HG03025 (cell line): ENCODE measurements at regions not wholly inside any gene's neighbourhood (a gene's known extent, or its start where the extent isn't known, plus 50 kb on each side); places are given as distances from the start of the nearest gene placed in this dataset.
"Not testable (repeated sequence)": the region's sequence is repeated elsewhere in the genome, so short reads cannot be mapped to it uniquely, and the experiment has no call there.

ENCODE experiments used
- ATAC-seq: cut with Tn5 transposase; IDR thresholded peaks from one replicate; pipeline ENCODE4 v1.9.1; 2021; ENCODE audit warnings: mild to moderate bottlenecking, moderate library complexity; ENCODE audit not compliant: unreplicated experiment, low FRiP score

DNA sequence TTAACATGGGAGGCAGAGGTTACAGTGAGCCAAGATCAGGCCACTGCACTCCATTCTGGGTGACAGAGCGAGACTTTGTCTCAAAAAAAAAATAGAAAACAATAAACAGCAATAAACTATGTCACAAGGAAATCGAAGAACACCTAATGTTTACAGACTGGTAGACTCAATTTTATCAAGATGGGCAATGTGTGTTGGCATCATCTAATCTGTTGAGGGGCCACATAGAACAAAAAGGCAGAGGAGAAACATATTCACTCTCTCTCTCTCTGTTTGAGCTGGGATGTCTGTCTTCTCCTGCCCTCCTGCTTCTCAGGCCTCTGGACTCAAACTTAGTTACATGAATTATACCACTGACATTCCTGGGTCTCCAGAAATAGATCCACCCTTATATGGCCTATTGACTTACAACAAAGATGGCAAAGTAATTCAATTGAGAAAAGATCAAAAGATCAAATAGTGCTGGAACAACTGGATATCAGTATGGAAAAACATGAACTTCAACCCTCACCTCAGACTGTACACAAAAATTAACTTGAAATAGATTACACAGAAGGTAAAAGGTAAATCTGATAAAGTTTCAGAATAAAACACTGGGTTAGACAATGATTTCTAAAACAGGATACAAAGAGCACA lies 703.8 kb upstream of the CRIM1 start:
- no peak for ATAC-seq

DNA sequence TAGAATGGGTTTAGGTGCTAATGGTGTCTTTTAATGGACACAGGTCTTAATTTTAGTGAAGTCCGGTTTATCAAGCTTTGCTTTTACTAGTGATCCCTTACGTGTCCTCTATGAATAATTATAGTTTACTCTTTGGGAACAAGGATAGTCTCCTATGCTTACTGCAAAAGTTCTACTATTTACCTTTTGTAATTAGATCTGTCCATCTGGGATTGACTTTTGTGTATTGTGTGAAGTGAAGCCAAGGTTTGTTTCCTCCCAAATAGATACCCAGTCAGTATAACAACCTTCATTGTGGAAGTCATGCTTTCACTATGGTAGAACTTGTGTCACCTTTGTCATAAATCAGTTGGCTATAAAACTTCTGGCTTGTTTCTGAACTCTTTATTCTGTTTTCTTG lies 740.9 kb upstream of the CRIM1 start:
- no peak for ATAC-seq

DNA sequence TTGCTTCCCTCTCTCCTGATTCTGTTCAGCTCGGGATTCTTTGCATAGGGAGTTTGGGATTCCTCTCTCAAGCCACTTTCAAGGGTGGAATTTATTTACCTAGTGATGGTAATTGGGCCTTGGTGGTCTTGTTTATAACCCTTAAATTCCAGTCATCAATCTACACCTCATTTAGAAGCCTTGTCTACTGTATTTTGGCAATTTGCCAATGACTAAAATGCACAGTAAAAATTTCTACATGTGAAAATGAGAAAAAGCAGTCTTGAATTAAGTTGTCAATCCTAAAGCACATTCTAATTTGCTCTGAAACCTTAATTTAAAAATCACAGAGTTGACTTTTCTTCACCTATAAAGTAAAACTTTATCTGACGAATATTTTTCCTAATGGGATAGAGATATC lies 749.2 kb upstream of the CRIM1 start:
- no peak for ATAC-seq

DNA sequence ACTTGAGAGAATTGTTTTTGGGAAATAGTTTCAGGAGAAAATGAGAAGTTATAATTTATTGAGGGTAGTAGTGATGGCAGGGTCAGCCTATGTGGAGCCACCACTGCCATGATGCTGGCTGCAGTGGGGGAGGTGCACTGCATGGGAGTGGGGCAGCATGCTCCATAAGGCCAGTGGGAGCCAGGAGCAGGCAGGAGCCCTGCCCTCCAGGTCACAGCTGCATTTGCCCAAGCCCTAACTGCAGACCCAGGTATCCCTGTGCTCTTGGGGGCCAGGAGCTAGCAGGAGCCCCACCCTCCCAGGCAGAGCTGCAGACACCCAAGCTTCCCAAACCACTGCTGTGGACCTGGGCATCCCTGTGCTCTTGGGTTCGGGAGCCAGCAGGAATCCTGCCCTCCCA lies 757.3 kb upstream of the CRIM1 start:
- no peak for ATAC-seq

DNA sequence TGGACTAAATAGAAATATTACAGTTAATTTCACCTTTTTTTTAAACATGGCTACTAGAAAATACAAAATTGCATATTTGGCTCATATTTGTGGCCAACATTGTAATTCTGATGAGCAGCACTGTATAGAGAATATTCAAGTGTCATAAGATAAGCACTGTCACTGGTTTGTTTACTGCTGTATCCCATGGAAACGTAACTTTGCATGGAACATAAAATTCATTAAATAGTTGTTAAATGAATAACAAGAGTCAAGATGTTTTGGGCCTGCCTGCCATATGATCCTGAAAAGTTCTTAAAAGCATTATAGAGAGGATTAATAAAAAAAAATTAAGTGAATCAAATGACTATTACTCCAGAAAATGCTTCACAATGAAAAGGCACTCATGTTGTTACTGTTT lies 763.7 kb upstream of the CRIM1 start:
- ATAC-seq = no peak

DNA sequence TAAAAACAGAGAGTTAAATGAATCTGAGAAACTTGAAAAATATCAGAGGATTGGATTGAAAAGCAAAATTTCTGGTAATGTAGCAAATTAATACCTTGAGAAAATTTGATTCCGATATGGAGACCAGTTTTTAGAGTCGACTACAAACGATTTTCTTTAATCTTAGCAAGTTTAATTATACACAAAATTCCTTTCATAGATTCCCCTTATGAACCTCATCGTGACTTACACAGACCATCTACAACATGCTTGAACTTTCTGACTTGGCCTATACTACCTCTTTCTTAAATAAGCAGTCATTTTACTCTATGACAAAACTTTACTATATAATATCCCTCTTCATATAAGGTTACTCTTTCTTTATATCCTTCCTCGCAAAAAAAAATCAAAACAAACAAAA lies 769.6 kb upstream of the CRIM1 start:
- ATAC-seq = no peak

DNA sequence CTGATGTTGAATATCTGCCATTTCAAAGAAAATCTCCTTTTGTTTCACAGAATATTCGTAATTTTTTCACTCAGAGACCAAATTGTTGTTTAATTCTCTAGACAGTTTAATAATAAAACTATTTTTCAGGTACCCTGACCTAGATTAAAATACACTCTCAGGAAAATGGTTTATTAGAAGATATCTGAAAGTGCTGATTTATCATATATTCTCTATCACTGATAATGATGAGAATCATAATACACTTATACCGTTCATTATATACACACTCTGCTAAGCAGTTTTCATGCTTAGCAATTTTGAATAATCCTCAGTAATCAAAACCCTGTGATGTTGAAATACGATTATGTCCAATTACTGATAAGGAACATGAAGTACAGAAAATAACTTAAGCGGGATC lies 772.9 kb upstream of the CRIM1 start:
- ATAC-seq = no peak

DNA sequence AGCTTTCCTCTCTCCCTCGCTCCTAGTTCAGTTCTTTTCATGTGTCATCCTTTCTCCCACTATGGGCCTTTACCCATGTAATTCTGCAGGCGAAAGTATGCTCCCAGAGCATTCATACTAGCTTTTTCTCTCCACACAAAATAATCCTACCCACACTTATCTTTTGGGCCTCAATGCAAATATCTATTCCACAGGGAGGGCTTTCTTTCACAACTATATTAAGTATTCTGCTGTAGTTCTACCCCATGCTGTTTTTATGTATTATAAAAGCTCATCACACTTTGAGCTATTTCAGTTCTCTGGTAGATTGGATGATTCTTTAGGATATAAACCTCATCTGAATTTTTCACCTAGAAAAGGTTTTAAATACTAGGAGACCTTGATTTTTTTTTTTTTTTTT lies 774.6 kb upstream of the CRIM1 start:
- no peak for ATAC-seq

DNA sequence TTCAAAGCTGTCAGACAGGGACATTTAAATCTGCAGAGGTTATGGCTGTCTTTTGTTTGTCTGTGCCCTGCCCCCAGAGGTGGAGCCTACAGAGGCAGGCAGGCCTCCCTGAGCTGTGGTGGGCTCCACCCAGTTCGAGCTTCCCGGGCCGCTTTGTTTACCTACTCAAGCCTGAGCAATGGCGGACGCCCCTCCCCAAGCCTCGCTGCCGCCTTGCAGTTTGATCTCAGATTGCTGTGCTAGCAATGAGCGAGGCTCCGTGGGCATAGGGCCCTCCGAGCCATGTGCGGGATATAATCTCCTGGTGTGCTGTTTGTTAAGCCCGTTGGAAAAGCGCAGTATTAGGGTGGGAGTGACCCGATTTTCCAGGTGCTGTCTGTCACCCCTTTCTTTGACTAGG lies 787.0 kb upstream of the CRIM1 start:
- not testable (repeated sequence) for ATAC-seq

DNA sequence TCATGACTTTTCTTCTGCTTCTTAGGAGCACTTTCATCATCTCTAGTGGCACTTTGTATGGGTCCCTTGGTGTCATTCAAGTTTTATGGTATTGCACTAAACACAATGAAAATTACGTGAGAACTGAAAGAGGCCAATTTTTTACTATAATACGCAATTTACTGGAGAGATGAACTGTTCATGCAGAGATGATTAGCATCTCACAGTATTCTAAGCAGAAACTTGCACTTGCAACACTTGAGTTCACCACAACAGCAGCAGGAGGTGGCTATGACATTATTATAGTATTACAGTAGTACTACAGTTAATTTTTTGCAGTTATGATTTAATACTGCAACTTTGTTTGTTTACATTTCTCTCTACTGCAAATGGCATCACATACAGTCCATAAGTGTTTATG lies 793.1 kb upstream of the CRIM1 start:
- no peak for ATAC-seq

DNA sequence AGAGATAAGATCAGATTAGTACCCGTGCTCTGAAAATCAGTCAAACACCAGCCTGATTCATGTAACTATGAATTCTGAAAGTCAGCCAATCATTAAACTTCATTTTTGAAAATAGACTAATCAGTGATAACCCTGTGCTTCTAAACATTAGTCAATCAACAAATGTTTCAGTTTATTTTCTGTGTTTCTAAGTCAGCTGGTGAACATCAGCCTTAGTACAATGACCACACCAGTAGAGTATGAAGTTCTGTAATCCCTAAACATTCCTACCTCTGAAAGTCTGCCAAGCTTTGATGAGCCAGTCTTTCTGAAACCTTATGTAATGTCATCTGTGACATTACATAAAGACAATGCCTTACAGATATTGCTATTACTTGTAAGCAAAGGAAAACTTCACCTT lies 807.4 kb upstream of the CRIM1 start:
- ATAC-seq = no peak

DNA sequence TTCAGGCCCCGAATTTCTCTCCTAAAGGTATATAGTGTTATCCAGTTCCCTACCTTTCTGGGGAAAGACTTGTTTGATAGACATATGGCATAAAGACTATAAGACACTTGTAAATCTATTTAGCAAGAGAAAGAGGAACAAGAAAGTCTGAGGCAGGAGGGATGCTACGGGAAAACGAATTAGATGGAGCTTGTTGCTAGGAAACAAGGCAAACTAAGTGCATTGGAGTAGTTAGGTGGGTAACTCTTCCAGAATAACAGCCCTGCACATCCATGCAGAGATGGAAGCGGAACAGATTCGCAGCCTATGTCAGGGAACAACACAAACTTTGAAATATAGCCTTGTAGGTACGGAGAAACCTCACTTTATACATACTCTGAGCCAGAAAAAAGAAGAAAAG lies 810.3 kb upstream of the CRIM1 start:
- no peak for ATAC-seq

DNA sequence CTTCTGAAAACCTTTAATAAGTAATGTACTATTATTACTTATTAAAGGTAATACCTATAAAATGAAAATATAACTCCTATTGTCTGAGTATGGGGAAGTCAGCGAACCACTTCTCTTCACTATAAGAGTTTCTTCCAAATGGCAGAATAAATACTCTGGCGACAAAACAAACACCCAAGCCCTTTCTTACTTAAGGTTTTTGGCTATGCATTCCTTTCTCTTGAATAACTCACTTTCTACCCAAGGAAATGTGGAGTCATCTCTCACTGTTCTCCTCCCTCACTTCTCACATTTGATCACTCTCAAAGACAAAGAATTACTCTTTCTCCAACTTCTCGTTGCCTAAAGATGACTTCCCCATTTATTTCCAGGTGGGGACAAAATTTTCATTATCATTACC lies 816.8 kb upstream of the CRIM1 start:
- ATAC-seq = no peak

DNA sequence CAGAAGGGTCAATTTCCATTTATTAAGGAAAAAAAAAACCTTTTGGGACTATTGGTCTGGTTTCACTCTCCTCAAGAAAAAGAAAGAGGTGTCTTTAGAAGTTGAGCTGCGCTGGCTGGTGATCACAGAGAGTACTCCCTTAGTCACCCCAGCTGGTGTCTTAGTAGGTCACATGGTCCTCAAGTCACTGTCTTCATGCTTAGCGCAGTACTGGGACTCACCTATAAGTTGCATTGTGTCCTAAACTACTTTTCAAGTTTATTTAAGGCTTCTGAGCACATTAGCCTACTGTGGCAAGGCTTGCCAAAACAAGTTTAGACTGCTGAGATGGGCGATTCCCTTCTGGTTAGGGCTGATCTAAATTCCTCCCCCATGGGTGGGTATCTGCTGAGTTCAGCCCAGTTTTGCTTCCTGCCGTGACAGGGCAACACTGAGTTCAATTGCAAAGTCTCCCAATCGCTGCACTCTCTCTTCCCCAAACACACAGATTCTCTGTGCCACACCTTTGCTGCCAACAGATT lies 824.9 kb upstream of the CRIM1 start:
- no peak for ATAC-seq

DNA sequence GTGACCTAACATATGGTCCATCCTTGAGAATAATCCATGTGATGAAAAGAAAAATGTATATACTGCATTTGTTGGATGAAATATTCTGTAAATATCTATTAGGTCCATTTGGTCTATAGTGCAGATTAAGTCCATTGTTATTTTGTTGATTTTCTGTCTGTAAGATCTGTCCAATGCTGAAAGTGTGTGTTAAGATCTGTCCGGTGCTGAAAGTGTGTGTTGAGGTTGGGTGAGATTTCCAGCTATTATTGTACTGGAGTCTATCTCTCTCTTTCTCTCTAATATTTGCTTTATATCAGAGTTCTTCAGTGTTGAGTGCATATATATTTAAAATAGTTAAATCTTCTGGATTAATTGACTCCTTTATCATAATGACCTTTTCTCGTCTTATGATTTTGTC lies 828.8 kb upstream of the CRIM1 start:
- no peak for ATAC-seq

DNA sequence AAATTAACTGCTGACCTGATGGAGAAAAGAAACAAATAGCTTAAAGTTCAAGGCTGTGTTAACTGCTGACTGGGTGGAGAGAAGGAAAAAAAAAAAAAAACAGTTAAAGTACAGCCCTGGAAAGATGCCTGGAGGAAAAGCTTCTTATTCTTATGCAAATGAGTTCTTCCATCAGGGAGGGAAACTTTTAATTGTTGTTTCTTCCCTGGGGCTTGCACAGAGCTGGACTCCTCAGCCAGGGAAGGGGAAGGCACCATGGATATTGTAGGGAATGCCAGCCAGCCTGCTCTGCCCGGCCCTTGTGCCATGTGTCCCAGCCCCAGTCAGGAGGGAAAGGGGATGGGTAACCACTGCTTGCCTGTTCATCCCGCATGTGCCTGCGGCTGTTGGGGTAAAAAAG lies 833.1 kb upstream of the CRIM1 start:
- ATAC-seq = no peak

DNA sequence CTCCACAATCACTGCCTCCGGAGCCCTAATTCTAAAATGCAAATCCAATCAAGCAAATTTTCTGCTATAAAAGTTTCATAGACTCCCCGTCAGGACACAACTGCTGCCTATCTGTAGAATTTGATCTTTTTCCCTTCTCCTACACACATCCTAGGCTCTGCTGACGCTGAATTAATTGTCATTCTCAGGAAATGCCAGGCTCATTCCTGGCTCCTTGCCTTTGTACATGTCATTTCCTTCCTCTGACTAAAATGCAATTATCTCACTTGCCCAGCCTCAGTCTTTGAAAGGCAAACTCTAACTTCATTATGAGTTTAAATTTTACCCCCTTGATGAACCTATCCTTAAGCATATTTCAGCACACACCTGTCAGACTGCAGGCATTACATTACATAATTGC lies 844.9 kb upstream of the CRIM1 start:
- ATAC-seq = no peak

DNA sequence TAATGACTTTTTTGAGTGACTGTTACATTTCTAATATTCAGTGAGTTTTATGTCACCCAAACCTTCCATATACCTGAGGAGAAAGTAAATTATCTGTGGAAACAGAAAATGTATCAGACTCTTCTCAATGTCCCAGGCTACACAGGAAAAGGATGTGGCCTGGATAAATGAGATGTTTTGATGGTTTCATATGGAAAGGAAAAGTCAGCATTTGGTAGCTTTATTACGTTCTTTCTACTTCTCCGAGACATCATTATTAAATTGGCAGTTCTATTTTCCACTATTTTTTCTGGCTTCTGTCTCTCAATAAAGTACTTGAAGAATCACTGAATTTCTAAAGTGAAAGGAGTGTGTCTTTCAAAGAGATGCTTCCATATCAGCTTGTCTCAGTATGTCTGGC lies 847.0 kb upstream of the CRIM1 start:
- ATAC-seq = no peak

DNA sequence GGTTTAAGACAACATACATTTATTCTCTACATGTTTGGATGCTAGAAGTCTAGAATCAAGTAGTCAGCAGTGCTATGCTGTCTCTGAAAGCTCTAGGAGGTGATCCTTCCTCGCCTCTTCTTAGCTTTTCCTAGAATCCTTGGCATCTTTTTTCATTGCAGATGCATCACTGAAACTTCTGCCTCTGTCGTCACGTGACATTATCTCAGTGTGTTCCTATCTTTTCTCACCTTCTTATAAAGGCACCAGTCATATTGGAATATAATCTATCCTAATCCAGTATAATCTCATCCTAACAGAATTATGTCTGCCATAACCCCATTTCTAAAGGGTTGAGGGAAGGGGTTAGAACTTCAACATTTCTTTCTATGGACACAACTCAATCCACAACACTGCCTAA lies 851.2 kb upstream of the CRIM1 start:
- ATAC-seq = no peak

DNA sequence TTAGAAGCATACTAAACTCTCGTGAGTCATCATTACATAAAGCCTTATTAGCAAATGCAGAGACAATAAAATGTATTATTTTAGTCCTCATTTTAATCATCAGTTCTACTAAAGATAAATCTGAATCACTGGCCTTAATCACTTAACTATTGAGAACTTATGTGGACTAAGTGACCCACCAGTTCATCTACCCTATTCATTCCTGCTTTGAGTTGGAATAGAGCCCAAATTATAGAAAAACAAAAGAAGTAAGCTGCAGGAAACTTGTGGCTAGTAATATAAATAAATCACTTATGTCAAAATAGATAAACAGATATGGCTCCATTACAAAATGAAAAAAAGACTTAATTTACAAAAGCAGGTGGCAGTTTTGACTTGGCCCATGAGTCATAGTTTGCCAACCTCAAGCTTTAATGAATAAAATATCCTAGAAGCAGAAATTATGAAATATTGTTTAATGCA lies 851.8 kb upstream of the CRIM1 start:
- no peak for ATAC-seq

DNA sequence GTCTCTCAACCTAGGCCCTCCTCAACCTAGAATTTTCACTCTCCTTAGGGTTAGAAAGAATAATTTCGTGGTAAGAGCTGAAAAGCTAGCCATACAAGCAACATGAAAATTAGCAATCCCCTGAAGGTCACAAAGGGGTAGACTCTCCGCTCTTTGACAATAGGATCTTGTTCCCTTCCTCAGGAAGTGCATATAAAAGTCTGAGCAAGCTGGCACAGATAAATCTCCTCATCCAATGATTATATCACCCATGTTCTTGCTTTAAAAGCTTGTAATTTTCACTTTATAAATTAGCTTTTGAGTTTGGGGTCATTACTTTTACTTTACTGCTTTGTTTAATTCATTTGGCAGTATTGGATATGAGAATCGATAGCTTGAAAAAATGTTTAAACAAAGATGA lies 852.3 kb upstream of the CRIM1 start:
- no peak for ATAC-seq

DNA sequence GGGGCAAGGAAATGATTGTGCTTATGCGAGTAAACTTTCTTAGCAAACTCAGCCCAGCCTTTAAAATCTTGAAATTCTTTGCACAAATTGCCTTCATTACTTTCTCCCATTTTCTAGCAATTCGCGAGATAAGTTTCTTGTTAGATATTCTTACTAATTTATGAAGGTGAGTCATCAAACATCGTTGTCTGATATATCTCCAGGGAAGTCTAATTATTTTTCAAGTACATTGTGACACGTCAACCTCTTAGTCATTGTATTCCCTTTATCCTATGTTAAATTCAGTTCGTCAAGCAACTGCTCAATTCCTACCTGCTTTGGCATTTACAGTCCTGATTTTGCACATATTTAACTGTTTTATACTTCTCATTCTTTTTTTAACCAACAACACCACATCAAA lies 854.5 kb upstream of the CRIM1 start:
- ATAC-seq = no peak

DNA sequence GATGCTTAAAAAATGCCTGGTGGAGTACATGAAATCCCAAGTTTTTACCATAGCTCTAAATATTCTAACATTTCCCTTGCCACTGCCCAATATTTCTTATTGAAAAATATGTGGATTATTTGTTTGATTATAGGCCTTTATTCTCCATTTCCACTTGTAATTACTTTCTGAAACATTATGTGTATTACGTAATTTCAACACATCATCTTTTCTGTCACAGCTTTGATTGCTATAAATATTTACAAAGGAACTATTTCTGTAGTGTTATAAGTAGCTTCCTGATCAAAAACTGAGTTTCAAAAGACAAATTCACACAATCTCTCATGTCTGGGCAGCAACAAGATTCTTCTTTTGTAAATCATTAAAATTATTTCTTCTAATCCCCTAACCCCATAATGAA lies 859.6 kb upstream of the CRIM1 start:
- no peak for ATAC-seq
